Activated naive CD4-positive, alpha-beta T cell treated with anti-CD3 and anti-CD28 coated beads, Interleukin-2, amount 50 U/mL, for 16 hours (primary cell): ENCODE measurements at regions not wholly inside any gene's neighbourhood (a gene's known extent, or its start where the extent isn't known, plus 50 kb on each side); places are given as distances from the start of the nearest gene placed in this dataset.
"Not testable (repeated sequence)": the region's sequence is repeated elsewhere in the genome, so short reads cannot be mapped to it uniquely, and the experiment has no call there.

ENCODE experiments used
- DNase-seq: peaks from one replicate; pipeline ENCODE4 v3.0.0-alpha.2; 2020

DNA sequence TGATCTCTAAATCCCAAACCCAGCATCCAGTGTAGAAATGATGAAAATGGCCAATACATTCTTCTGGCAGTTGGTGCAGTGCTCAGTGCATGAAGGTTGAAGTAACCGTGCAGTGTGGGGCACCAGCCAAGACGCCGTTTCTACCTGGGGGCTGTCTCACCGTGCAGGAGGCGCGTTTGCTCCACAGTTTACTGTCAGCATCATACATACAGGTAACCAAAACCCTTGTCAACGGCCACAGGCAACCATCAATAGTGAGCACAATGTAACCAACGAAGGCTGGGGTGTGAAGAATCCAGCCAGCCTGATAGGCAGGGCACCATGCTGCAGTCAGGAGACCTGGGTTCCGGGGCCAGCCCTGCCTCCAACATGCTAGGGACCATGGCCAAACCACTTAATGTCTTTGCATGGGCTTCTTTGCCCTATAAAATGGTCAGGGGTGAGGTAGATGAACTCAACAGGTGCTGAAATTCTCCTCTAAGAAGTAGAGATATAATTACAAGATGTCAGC lies 127.5 kb upstream of the ID2 start:
- DNase-seq = no peak

DNA sequence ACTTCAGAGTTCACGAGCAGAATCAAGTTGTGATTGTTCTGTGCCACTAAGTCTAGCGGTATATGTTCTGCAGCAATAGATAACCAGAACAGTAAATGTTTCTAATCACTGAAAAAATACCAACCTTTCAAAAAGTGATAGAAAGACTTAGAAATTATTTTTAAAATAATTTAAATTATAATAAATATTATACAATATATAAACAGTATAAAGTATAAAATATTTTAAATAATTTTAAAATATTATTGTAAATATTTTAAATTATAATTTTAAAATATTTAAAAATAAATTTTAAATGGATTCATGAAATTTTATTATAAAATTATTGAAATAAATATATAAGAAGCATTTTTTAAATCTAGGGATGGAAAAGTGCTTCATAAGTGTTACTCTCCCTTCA lies 126.3 kb upstream of the ID2 start:
- DNase-seq = no peak

DNA sequence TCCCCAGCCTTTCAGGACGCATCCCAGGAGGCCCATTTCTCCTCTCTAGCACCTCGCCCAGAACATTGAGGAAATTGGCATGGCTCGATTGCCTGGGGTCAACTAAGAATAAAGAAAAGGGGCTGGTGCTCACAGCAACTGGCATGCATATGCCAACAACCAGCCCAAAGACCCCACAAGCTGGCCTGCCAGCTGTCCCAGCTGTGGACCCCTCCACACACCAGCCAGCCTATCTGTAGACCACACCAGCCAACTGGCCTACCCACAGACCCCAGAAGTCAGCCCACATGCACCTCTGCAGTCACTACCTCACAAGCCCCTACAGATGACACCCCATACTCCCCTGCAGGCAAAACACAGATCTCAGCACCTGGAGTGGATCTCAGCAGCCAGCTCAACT lies 123.8 kb upstream of the ID2 start:
- no peak for DNase-seq

DNA sequence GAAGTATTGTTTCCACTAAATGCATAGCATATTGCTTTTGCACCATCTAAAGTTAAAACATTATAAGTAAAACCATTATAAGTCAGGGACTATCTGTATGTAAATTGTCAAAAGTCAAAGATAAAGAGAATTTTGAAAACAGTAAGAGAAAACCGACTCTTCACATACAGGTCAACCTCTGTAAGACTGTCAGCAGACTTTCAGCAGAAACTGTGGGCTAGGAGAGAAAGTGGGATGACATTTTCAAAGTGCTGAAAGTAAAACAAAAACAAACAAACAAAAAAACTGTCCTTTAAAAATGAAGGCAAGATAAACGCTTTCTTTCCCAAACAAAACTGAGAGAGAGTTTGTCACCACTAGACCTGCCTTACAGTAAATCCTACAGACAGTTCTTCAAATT lies 122.9 kb upstream of the ID2 start:
- no peak for DNase-seq

DNA sequence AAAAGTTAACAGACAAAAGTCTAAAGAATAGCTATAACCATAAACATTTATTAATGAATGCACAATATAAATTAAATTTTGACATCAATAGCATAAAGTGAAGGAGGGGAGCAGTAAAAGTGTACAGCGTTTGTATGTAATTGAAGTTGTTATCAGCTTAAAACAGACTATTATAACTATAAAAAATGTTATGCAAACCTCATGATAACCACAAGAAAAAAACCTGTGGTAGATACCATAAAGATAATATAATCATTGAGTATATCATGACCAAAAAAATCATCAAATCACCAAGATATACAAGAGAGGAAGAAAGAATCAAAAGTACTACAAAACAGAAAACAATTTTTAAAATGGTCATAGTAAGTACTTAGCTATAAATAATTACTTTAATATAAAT lies 122.1 kb upstream of the ID2 start:
- DNase-seq = no peak

DNA sequence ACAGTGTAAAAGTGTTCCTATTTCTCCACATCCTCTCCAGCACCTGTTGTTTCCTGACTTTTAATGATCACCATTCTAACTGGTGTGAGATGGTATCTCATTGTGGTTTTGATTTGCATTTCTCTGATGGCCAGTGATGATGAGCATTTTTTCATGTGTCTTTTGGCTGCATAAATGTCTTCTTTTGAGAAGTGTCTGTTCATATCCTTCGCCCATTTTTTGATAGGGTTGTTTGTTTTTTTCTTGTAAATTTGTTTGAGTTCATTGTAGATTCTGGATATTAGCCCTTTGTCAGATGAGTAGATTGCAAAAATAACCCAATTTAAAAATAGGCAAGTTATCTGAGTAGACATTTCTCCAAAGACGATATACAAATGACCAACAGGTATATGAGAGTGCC lies 120.2 kb upstream of the ID2 start:
- not testable (repeated sequence) for DNase-seq

DNA sequence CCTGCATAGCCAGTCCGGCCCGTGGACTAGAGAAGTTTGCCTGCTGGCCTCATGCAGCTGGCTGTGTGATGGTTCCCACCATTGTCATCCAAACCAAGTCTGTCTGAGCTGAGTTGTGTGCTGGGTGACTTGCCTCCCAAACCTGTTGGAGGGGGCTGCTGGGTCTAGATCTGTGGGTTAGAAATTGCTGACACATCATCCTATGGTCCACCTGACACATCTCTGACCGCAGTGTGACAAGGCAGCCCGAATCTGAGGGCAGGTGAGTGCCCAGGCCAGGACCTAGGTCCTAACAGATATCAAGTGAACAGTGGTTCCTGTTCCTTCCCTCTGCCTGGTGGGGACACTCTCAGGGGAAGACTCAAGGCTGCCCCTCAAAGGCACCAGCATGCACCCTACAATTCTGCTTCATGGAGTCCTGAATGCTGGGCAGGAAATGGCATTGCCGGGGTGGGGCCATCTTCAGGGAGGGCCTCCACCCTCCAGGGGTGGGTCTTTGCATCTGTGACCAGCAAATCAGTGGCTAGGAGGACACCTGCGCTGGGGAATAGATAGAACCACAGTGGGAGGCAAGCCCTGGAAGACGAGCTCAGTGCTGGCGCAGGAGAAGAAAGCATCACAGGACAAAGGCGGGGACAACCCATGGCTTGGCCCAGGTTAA lies 117.9 kb upstream of the ID2 start:
- DNase-seq = no peak

DNA sequence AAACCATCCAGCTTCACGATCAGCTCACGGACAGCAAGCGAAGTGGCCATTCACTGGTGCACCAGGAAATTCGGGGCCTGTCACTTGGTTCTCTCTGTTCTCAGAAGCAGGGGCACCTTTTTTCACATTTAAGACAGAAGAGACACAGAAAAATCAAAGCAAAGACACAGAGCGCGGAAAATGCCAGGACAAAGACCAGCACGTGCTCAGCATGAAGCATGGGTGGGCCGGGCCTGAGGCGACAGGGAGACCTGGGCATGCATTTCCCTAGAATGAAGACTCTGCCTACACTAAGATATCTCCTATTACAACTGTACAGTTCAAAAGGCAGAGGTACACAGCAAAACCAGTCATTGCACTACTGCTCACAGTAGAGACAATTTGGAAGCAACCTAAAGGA lies 117.4 kb upstream of the ID2 start:
- no peak for DNase-seq

DNA sequence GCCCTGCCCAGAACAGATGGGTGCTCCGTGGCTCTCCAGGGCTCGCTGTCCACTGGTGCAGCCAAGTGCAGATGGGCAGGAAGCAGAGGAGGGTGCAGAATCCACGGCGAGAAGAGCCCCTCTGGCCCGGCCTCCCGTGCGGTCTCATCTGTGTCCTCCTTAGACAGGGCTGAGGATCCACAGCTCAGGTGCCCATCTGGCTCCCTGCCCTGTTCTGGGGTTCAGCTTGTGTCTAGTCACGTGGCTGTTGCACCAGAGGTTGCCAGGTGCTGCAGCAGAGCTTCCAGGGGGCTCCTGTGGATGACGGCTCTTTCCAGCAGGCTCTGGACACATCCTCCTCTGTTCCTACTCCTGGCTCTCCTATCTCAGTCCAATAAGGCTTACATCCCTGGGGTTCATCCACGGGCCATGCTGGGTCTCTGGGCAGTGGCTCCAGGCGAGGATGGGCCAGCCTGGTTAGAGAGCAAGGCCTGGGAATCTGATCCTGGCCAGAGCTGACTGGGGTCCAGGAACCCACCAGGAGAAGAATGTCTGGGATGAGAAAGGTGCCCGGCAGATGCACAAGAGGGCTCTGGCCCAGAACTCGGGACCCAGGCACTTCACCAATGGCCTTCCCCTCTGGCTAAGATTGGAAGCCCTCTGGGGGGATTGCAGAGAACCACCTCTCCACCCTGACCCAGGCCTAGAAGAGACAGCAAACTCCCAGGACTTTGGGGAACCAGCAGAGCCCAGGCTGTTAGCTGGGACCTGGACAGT lies 116.3 kb upstream of the ID2 start:
- DNase-seq = no peak

DNA sequence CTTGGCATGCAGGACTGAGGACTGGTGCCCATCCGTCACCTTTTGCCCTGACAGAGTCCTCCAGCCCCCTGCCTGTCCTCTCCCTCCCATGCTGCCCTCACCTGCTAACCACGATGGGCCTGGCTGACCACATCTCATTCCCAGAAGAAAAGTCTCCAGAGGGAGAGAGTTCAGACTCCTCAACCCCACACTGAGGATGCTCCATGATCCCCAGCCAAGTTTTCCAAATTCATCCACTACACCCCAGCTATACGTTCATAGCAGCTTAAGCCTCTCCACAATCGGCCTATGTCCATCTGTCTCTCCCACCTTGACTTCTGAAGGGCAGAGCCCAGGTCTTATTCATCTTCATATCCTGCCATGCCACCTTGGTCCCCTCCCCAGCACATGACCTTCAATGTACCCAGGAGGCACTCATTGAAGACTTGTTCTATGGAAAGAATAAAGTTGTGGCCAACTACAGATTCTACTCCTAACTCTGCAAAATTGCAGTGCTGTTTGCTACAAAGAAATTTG lies 115.6 kb upstream of the ID2 start:
- DNase-seq = no peak

DNA sequence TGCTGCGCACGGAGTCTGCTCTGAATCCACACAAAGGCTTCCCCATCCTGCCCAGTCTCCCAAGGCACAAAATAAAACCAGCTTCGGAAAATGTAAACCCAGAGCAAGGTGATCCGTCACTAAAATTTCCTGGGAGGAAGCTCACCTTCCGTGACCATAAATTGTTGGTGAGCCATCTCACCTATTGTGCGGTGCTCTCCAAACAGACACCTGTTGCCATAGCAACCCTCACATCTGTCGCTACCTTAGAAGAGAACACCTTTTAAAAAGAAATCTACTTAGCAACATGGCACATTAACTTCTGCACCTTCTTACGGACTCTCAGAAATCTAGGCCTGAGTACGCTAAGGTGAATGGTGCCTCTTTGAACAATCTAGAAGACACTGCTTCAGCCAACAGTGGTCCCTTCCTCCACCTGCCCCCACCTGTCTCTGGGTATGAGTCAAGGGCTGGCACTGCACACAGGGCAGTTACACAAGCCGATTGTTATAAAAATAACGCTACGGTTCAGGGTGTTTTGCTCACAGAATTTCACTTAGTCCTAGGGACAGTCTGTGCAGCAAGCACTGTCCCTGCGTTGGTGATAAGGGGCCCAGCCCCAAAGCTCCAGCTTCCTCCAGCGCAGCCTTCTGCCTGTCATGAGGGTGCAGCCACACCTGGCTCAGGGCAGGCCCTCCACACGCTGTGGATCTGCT lies 114.9 kb upstream of the ID2 start:
- no peak for DNase-seq

DNA sequence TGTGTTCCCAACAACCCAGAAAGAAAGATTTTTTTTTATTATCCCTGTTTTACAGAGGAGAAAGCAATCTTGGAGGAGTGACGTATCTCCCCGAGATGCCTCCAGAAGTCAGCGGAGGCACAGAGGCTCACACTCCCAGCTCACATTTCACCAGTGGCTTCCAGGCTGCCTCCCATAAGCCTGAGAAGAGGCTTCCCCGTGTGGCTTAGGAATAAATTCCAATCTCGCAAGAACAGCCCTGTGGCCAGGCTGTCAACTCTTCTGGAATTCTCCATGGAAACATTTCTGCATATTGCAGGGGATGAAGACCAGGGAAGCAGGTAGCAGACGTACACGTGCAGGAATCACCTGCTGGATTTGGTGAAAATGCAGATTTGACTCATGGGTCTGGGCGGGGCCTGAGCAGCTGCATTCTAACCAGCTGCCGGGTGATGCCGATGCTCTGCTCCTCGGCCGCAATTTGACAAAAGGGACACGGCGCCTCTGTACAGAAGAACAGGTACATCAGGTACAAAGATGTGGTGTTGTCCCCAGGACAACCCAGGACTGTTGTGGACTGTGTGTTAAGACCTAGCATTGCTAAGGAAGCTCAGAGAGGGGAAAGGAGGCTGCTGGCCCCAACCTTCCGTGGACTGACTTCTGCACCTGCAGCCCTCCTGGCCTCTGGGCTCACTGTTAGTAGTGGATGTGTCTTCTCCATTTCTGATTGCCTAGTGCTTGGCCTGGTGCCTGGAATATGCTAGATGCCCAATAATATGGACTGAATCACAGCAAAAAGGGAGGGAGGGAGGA lies 114.2 kb upstream of the ID2 start:
- DNase-seq = no peak

DNA sequence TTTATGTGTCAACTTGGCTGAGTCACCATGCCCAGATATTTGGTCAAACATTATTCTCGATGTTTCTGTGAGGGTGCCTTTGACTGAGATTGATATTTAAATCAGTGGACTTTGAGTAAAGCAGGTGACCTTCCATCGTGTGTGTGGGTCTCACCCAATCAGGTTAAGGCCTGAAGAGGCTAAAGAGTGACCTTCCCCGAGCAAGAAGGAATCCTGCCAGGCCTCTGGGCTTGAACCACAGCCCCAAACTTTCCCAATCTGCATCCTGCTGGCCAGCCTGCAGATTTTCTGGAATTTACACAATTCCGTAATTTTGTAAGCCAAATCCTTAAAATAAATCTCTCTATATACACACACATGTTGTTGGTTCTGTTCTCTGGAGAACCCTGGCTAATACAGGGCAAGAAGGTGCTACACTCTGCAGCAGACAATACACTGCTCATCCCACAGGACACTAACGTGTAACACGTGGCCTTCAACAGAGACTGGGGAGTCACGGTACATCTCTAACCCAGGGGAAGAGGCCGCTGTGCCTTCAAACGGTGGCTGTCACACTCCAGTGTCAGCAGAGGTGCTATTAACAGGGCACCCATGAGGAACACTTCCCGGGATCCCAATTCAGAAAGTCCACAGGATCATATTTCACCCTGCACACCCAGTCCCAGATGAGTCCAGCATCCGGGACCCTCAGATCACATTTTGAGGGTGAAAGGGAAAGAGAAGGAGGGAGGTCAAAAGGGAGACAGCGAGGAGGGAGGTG lies 113.1 kb upstream of the ID2 start:
- no peak for DNase-seq

DNA sequence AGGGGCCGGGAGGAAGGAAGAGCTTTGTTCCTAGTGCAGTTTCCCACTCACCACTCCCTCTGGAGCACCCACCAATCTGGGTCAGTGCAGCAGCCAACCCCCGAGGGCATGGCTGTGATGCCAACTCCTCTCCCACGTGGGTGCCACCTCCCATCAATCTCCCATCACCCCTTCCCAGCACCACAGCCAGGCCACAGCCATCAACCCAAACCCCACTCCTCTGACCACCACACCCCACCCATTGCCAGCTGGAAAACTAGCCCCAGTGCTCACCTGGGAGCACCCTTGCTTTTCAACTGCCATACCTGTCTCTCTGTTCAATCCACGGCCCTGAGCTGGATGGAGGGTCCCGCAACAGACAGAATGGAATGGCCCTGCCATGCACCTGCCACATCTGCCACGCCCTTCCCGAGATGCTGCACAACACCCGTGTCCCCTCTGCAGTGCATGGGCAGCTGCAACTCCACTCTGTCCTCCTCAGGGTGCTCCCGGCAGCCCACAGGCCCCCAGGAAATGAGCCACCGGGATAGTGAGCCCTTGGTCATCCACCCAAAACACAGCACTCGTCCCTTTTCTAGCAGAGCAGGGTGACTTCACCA lies 112.4 kb upstream of the ID2 start:
- DNase-seq = no peak

DNA sequence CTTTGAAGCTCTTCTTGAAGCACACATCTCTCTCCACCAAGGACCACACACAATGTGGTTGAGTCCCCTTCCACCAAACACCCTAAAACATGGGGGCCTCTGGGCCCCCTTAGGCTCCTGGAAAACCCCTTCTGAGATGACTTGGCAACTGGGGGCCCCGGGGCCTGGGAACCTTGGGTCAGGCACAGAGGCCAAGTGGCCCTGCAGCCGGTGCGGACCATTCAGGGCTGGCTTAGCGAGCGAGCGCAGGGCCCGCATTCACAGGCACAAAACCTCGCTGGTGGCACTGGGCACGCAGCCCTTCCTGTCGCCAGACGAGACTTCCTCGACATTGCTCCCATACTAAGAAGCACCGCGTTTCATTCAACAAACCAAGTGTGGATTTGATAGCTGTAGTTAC lies 111.2 kb upstream of the ID2 start:
- no peak for DNase-seq

DNA sequence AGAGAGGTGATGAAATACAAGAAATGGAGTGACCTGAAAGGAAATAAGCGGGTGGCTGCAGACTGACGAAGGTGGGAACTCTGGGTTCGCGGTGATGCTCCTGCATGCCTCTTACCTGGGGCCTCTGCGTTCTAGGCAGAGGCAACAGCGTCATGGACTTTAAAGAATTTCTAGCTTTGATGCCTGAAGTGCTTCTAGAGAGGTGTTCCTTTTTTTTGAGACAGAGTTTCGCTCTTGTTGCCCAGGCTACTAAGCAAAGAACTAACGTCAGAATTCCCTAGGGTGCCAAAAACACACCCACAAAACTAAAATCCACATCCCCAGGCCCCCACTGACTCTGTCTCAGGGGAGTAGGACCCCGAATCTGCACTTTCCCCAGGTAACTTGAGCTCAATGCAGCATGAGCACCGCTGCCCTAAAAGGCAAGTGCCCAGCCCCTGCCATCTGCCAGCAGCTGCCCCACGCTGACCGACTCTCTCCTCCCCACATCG lies 110.5 kb upstream of the ID2 start:
- DNase-seq = no peak

DNA sequence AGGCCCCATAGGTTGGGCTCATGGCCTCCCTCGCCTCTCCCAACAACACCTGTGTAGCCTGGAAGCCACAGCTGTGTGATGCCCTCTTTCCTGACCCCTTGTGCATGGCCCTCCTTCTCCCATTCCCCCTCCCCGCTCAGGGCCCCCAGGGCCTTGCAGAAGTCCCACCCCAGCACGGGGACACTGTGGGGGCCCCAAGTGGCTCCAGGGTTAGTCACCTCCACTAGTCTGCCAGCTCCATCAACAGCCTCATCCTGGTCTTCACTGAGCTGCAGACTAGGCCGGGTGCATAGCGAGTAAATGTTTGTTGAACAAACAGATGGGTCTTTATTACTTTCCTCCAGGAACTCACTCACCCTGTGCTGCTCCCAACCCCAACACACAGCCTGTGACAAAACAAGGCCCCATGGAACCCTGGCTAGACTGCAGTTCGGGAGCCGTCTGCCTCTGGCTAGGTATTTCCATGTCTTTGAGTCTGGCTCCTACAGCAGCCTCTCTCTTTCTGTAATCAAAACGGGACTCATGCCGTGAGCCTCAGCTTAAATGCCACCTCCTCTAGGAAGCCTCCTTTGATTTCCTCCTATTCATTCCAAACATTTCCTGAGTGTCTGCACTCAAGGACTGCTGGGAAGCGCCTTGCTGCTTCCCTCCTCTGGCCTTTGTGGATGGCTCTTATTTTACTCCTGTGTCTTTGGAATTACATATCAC lies 109.9 kb upstream of the ID2 start:
- DNase-seq = no peak

DNA sequence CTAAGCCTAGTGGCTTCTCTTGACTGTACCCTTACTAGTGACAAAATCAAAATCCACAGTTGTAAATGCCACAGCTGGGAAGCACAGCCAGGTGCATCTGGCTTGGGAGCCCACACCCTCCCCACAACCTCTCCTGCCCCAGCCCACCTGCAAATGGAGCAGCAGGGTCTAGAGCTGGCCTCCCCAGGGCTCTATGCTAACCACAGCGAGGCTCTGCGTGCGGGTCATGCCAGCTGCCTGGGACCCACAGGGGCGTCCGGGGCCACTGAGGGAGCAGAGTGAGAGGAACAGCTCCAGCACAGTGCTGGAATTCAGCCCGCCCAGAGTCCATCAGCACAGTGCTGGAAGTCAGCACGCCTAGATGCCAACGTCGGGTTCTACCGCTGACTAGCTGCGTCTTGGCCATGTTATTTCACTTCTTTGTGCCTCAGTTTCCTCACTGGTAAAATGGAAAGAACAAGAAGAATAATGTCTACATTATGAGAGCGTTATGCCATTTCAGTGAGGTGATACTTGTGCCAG lies 109.1 kb upstream of the ID2 start:
- DNase-seq = no peak

DNA sequence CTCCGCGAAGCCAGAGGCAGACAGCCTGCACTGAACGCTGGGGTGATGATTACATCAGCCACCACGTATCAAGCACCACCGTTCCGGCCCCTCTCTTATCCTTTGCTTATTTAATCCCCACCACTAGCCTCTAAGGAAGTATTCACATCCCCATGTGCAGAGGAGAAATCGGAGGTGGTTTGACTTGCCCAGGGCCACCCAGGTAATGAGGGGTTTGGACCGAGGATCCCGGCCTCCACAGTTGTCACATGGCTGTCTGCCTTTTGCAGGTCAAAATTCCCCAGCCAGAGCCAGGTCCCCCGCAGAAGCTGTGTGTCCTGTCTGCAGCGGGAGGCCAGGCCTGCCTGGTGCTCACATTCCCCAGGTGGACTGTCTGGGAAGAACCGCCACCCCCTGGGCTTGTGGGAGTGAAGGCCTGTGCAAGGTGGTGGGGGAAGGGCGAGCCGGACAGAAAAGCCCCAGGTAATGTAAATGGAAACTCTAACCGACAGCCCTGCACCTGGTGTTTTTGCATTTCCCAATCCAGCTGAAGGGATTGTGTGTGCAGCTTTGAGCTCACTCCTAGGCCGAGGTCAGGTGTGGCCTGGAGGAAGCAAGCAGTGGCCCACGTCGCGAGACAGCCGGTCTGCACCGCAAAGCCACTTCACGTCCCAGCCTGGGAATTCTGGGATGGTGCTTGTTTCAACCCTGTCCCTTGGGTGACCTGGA lies 108.5 kb upstream of the ID2 start:
- no peak for DNase-seq

DNA sequence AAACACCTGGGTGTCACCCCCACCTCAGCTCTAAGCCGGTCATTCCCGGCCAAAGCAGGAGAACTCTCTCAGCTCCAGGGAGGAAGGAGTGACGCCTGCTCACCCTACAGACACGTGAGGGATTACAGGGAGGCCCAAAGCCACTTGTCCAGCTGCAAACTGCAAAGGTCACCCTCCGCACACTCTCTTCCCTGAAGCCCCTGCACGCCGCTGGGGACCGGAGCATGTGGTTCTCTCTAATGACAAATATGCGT lies 108.0 kb upstream of the ID2 start:
- no peak for DNase-seq
